ENCODE measurements at regions not wholly inside any gene's neighbourhood (a gene's known extent, or its start where the extent isn't known, plus 50 kb on each side); places are given as distances from the start of the nearest gene placed in this dataset.

- DNase-seq (ENCODE audit: extremely low read depth, low read depth) = no peak
- TF ChIP-seq, protein P1, sequence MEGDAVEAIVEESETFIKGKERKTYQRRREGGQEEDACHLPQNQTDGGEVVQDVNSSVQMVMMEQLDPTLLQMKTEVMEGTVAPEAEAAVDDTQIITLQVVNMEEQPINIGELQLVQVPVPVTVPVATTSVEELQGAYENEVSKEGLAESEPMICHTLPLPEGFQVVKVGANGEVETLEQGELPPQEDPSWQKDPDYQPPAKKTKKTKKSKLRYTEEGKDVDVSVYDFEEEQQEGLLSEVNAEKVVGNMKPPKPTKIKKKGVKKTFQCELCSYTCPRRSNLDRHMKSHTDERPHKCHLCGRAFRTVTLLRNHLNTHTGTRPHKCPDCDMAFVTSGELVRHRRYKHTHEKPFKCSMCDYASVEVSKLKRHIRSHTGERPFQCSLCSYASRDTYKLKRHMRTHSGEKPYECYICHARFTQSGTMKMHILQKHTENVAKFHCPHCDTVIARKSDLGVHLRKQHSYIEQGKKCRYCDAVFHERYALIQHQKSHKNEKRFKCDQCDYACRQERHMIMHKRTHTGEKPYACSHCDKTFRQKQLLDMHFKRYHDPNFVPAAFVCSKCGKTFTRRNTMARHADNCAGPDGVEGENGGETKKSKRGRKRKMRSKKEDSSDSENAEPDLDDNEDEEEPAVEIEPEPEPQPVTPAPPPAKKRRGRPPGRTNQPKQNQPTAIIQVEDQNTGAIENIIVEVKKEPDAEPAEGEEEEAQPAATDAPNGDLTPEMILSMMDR (IDR thresholded peaks at IDR 0.05; ENCODE audit: low read depth, low read length, missing control alignments) = no peak
- no peak overlapping the region for H3K4me3 ChIP-seq (replicated peaks; ENCODE audit: low read depth, low read length)
These were observed 105.0 kb upstream of the PITRM1 start for GRCh38 chr10:3277566-3277965.

- H3K4me3 ChIP-seq (replicated peaks; ENCODE audit: low read depth, low read length) = no peak overlapping the region
- no peak for DNase-seq (ENCODE audit: extremely low read depth, low read depth)
- TF ChIP-seq, protein P1 (IDR thresholded peaks at IDR 0.05; ENCODE audit: low read depth, low read length, missing control alignments) = no peak
These were observed 101.8 kb upstream of the PITRM1 start for GRCh38 chr10:3274414-3274813.

DNA sequence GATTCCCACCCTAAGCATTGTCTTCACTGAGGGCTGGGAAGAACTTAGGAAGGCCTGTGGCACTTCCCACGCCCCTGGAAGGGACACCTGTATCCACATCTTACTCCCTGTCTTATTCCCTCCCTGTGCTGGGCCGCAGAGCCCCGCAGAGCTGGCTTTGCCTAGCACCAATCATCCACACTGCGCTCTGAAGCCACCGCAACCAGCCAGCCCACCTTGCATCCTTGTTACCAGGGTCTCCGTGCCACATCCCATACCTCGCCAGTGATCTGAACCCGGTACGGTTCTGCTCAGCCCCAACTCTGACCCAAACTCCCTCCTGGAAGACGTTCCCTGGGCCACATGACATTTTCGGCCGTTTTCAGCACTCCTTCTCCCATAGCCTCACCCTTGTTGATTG lies 101.4 kb upstream of the PITRM1 start:
- DNase-seq (ENCODE audit: extremely low read depth, low read depth) = no peak
- TF ChIP-seq, protein P1 (IDR thresholded peaks at IDR 0.05; ENCODE audit: low read depth, low read length, missing control alignments) = no peak
- no peak overlapping the region for H3K4me3 ChIP-seq (replicated peaks; ENCODE audit: low read depth, low read length)

GRCh38 chr10:3272300-3272699 lies 99.7 kb upstream of the PITRM1 start:
- TF ChIP-seq, protein P1 (IDR thresholded peaks at IDR 0.05; ENCODE audit: low read depth, low read length, missing control alignments) = no peak

DNA sequence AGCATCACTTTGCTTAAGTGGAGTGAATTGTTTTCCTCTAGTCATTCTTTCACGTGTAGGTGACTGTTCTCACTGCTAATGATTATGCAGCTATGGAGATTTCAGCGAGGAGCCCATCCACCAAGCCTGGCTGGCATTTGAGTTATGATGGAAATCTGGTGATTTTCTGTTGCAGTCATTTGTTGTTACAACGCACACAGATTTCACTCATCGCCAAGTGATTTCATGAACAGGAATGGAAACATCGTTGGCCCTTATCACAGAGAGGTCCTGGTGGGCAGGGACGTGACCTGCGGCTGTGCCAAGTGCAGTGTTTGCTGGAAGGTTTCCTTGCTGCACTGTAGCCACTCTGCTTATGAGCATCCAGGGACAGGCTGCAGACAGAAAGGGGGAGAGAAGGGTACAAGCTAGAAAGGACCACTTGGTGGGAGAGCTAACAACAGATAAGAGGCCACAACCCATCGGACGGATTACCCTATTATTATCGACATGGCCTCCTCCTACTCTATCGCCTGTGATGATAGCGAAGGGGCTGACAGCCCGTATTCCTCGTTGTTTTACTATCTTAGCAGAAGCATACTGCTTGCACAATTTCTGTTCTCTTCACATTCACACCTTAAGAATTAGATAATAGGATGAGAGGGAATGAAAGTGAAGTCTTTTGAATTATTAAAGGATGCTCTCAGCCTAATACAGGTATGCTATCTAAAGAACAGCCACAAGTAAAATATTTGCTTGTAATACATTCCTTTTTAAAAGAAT lies 99.0 kb upstream of the PITRM1 start:
- no peak for DNase-seq (ENCODE audit: extremely low read depth, low read depth)
- TF ChIP-seq, protein P1 (IDR thresholded peaks at IDR 0.05; ENCODE audit: low read depth, low read length, missing control alignments) = no peak

More at GRCh38 chr10:3272300-3272699, 99.7 kb upstream of the PITRM1 start:
- no peak overlapping the region for H3K4me3 ChIP-seq (replicated peaks; ENCODE audit: low read depth, low read length)
- DNase-seq (ENCODE audit: extremely low read depth, low read depth) = no peak

DNA sequence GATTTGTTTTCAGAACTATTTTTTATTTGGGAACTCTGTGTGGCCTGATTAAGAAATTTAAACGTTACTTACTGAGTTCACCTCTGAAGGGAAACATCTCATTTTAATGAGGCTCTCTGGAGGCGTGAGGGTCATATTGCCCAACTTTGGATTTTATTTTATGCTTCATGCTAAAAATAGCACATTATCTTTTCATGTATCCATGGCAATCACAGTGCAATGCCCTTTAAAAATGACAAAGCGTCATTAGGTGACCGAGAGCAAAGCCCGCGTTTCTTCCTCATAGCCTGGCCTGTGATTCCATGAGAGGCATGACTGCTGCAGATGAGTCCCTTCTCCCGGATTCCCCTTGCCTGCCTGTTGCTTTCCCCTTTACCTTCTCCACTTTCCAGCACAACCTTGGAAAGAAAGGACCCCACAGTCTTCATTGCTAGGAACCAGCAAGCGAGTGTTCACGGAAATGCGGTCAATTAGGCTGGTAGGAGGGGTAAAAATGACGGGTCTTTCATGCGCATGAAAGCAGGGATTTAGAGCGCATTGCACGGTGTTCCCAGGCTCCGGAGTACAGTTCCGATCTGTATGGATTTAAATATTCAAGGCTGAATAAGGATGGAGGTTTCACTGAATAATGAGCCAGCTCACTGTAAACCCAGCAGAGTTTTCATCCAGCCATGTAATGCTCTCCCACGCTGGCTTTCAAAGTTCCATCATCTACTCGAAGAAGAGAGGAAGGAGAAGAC lies 98.2 kb upstream of the PITRM1 start:
- TF ChIP-seq, protein P1 (IDR thresholded peaks at IDR 0.05; ENCODE audit: low read depth, low read length, missing control alignments) = no peak
- no peak for DNase-seq (ENCODE audit: extremely low read depth, low read depth)
- no peak overlapping the region for H3K4me3 ChIP-seq (replicated peaks; ENCODE audit: low read depth, low read length)

More for the DNA sequence above, 99.0 kb upstream of the PITRM1 start:
- H3K4me3 ChIP-seq (replicated peaks; ENCODE audit: low read depth, low read length) = no peak overlapping the region
